HCT116 (cell line): ENCODE measurements at regions not wholly inside any gene's neighbourhood (a gene's known extent, or its start where the extent isn't known, plus 50 kb on each side); places are given as distances from the start of the nearest gene placed in this dataset.

Source experiments
- ATAC-seq: fragments of 200-7000 bp; cut with Tn5 transposase; 2 replicates; pipeline ENCODE4 v1.9.1; 2020; ENCODE audit warnings: mild to moderate bottlenecking, moderate library complexity
- BruUV-seq: library from RNA; stranded (reverse); fragments of 400-500 nt; replicated peaks from 2 replicates; lab custom pipeline; 2021; lab: Mats Ljungman, UMichigan
- CTCF ChIA-PET: fragments of 300-600 bp; sonication (Branson Sonifier 250); formaldehyde crosslinking; loops from one replicate; lab custom pipeline; 2021; ENCODE audit warnings: antibody characterized with exemption; lab: Charles Lee
- POLR2A ChIA-PET: fragments of 300-600, 350-600 bp; sonication (Branson Sonifier 250); formaldehyde crosslinking; loops from one replicate; lab custom pipeline; 2021; ENCODE audit warnings: antibody characterized with exemption; lab: Charles Lee
- RAD21 ChIA-PET, 2 experiments: fragments of 300-600 bp; sonication (Branson Sonifier 250); formaldehyde crosslinking; loops; one replicate each; lab custom pipeline; 2023; ENCODE audit warnings: low total read pairs in 2 of 2; ENCODE audit not compliant: uncharacterized antibody in 2 of 2, unreplicated experiment in 2 of 2, low non-redundant PET in 1 of 2; lab: Charles Lee
- DNase-seq: peaks from one replicate; pipeline ENCODE4 v3.0.0-alpha.2; 2010; ENCODE audit warnings: low read depth, low spot score
- H2AFZ ChIP-seq: fragments of 200-600 bp; shearing (Covaris generic), sonication (generic); 2 replicates; pipeline ENCODE4 v1.6.1; 2017; ENCODE audit warnings: low read depth, mixed run types, mixed read lengths, antibody characterized with exemption, low read length; ENCODE audit not compliant: poor library complexity, severe bottlenecking
- H3K27ac ChIP-seq: 2 replicates; pipeline ENCODE4 v1.5.1; 2012; ENCODE audit warnings: low read depth, low read length
- H3K27me3 ChIP-seq: fragments of 200-600 bp; sonication (generic); 2 replicates; pipeline ENCODE4 v1.6.1; 2016; ENCODE audit warnings: mixed run types, low read length, mixed read lengths; ENCODE audit not compliant: insufficient read depth
- H3K36me3 ChIP-seq, 2 experiments: fragments of 200-500 bp in 1 of 2; fragments of 200-600 bp in 1 of 2; sonication (Bioruptor generic) in 1 of 2; sonication (generic) in 1 of 2; 2 replicates each; pipeline versions ENCODE4 v1.5.1 to v1.6.1; 2014 to 2016; ENCODE audit warnings: low read length in 2 of 2, inconsistent platforms in 1 of 2, mixed read lengths in 1 of 2, mixed run types in 1 of 2; ENCODE audit not compliant: insufficient read depth in 2 of 2, control insufficient read depth in 1 of 2
- H3K4me1 ChIP-seq, 2 experiments: fragments of 200-600 bp in 1 of 2; sonication (generic) in 1 of 2; 2 replicates each; pipeline versions ENCODE4 v1.5.1 to v1.6.1; 2012 to 2017; ENCODE audit warnings: low read length in 2 of 2, inconsistent platforms in 1 of 2, mild to moderate bottlenecking in 1 of 2, mixed read lengths in 1 of 2, mixed run types in 1 of 2, moderate library complexity in 1 of 2; ENCODE audit not compliant: insufficient read depth in 2 of 2, control insufficient read depth in 1 of 2
- H3K4me2 ChIP-seq: fragments of 200-600 bp; sonication (generic); 2 replicates; pipeline ENCODE4 v1.6.1; 2017; ENCODE audit warnings: mixed run types, low read length, mixed read lengths
- H3K4me3 ChIP-seq, 2 experiments: fragments of 200-600 bp in 1 of 2; sonication (generic) in 1 of 2; replicated peaks in 1 of 2; 2 replicates each; pipeline ENCODE4 v1.5.1; 2011 to 2016; ENCODE audit warnings: low read length in 2 of 2, control low read depth in 1 of 2, low read depth in 1 of 2, mild to moderate bottlenecking in 1 of 2, mixed read lengths in 1 of 2, mixed run types in 1 of 2
- H3K79me2 ChIP-seq: fragments of 200-600 bp; sonication (generic); 2 replicates; pipeline ENCODE4 v1.6.1; 2017; ENCODE audit warnings: mild to moderate bottlenecking, mixed run types, low read length, moderate library complexity, mixed read lengths; ENCODE audit not compliant: insufficient read depth
- H3K9ac ChIP-seq: fragments of 200-600 bp; sonication (generic); 2 replicates; pipeline ENCODE4 v1.6.1; 2016; ENCODE audit warnings: low read length, mixed read lengths
- H3K9me2 ChIP-seq: fragments of 200-600 bp; sonication (generic), shearing (Covaris generic); 2 replicates; pipeline ENCODE4 v1.6.1; 2017; ENCODE audit warnings: mixed run types, mild to moderate bottlenecking, moderate library complexity; ENCODE audit not compliant: insufficient read depth
- H3K9me3 ChIP-seq, 2 experiments: fragments of 200-500 bp in 1 of 2; fragments of 200-600 bp in 1 of 2; sonication (Bioruptor generic) in 1 of 2; sonication (generic) in 1 of 2; 2 replicates each; pipeline ENCODE4 v1.6.1; 2014 to 2017; ENCODE audit warnings: low read length in 2 of 2, mixed read lengths in 2 of 2, inconsistent platforms in 1 of 2, low read depth in 1 of 2, mild to moderate bottlenecking in 1 of 2, mixed run types in 1 of 2, moderate library complexity in 1 of 2; ENCODE audit not compliant: control insufficient read depth in 1 of 2, insufficient read depth in 1 of 2
- H4K20me1 ChIP-seq: fragments of 200-600 bp; sonication (generic), shearing (Covaris generic); 2 replicates; pipeline ENCODE4 v1.6.1; 2017; ENCODE audit warnings: mixed run types, mild to moderate bottlenecking, moderate library complexity; ENCODE audit not compliant: insufficient read depth
- CBX3 ChIP-seq: IDR thresholded peaks from 2 replicates; pipeline ENCODE4 v1.6.1; 2012; ENCODE audit warnings: low read depth
- CTCF ChIP-seq, 3 experiments: fragments of 200-600 bp in 1 of 3; sonication (generic) in 1 of 3; IDR thresholded peaks in 2 of 3; conservative IDR thresholded peaks in 1 of 3; 2 replicates each; pipeline ENCODE4 v1.5.1; 2012 to 2017; ENCODE audit warnings: low read depth in 2 of 3, low read length in 2 of 3, antibody characterized with exemption in 1 of 3, borderline replicate concordance in 1 of 3, control low read depth in 1 of 3, mild to moderate bottlenecking in 1 of 3, mixed read lengths in 1 of 3, mixed run types in 1 of 3, moderate library complexity in 1 of 3; ENCODE audit not compliant: insufficient read depth in 1 of 3
- EGR1 ChIP-seq: IDR thresholded peaks from 2 replicates; pipeline ENCODE4 v1.6.1; 2012; ENCODE audit warnings: low read depth
- ELF1 ChIP-seq: IDR thresholded peaks from 2 replicates; pipeline ENCODE4 v1.6.1; 2012; ENCODE audit warnings: low read depth, borderline replicate concordance
- FOSL1 ChIP-seq: IDR thresholded peaks from 2 replicates; pipeline ENCODE4 v1.6.1; 2012; ENCODE audit warnings: low read depth
- POLR2AphosphoS5 ChIP-seq: IDR thresholded peaks from 2 replicates; pipeline ENCODE4 v1.6.1; 2011; ENCODE audit warnings: mild to moderate bottlenecking, low read depth, low read length, moderate library complexity
- RAD21 ChIP-seq: IDR thresholded peaks from 2 replicates; pipeline ENCODE4 v1.6.1; 2012; ENCODE audit warnings: low read depth, mild to moderate bottlenecking
- REST ChIP-seq: IDR thresholded peaks from 2 replicates; pipeline ENCODE4 v1.6.1; 2012; ENCODE audit warnings: low read depth
- SIN3A ChIP-seq: IDR thresholded peaks from 2 replicates; pipeline ENCODE4 v1.6.1; 2012; ENCODE audit warnings: low read depth
- SRF ChIP-seq: IDR thresholded peaks from 2 replicates; pipeline ENCODE4 v1.6.1; 2012; ENCODE audit warnings: low read depth
- TCF7L2 ChIP-seq: IDR thresholded peaks from 2 replicates; pipeline ENCODE4 v1.7.0; 2011; ENCODE audit warnings: borderline replicate concordance, inconsistent platforms; ENCODE audit not compliant: insufficient read depth, insufficient read length; ENCODE audit errors: extremely low read depth
- ZBTB33 ChIP-seq: IDR thresholded peaks from 2 replicates; pipeline ENCODE4 v1.6.1; 2011; ENCODE audit warnings: mild to moderate bottlenecking, low read length, moderate library complexity; ENCODE audit not compliant: insufficient replicate concordance; ENCODE audit errors: extremely low read depth
- intact Hi-C: fragments of 100-400 bp; cut with micrococcal nuclease; formaldehyde crosslinking; loops from 2 replicates; pipeline ENCODE4 v1.10.0; 2022

DNA sequence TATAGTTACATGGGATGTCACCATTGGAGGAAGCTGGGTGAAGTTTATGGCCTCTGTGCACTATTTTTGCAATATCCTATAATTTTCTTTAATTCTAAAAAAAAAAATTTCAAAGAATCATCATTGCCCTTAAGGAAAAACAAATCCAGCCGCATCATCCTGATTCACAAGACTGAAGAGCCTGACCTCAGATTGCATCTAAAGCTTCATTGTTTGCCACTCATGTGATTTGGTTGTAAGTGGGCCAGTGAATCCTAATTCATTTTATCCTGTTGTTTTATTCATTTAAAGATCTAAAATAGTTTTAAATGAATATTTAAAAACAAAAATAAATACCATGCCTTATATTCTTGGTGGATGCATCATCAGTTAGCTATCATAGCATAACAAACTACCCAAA is 504.5 kb downstream of the TBC1D4 start:
- intact Hi-C loops = no loop called here
- CTCF ChIA-PET = no interaction called here
- RAD21 ChIA-PET = no interaction called here

More for the DNA sequence above, 504.5 kb downstream of the TBC1D4 start:
- TF ChIP-seq SIN3A = no peak
- TF ChIP-seq TCF7L2 = no peak
- no peak for TF ChIP-seq RAD21
- TF ChIP-seq EGR1 = no peak
- no peak for TF ChIP-seq REST
- TF ChIP-seq ZBTB33 = no peak
- no peak for TF ChIP-seq CTCF (IDR thresholded peaks at IDR 0.05 in 2 of 3, conservative IDR thresholded peaks at IDR 0.05 in 1 of 3; ENCODE audit: borderline replicate concordance in 1 of 3, insufficient read depth in 1 of 3, low read depth in 2 of 3, low read length in 2 of 3)
- no peak for TF ChIP-seq FOSL1
- TF ChIP-seq SRF = no peak
- no peak for TF ChIP-seq CBX3
- TF ChIP-seq POLR2AphosphoS5 = no peak
- TF ChIP-seq ELF1 = no peak
- POLR2A ChIA-PET = no interaction called here
- Histone ChIP-seq H3K79me2 (no peaks in the 10 kb centered on the region), H2AFZ (no peak overlapping the region), H3K4me2 (no peak overlapping the region), H4K20me1 (no peaks in the 10 kb centered on the region), H3K9me3 (no peaks in the 10 kb centered on the region), H3K27ac (no peak overlapping the region), H3K27me3 (no peaks in the 10 kb centered on the region), H3K4me3 (no peak overlapping the region), H3K9ac (no peak overlapping the region), H3K36me3 (no peaks in the 10 kb centered on the region), H3K4me1 (no peaks in the 10 kb centered on the region), H3K9me2 (no peaks in the 10 kb centered on the region)
- no peak for DNase-seq
- BruUV-seq = no TSS peak
- no peak for ATAC-seq
